H1 (cell line): ENCODE measurements at regions not wholly inside any gene's neighbourhood (a gene's known extent, or its start where the extent isn't known, plus 50 kb on each side); places are given as distances from the start of the nearest gene placed in this dataset.

ENCODE experiments used
- CTCF ChIA-PET: fragments of 300-600 bp; sonication (Branson Sonifier 250); formaldehyde crosslinking; loops from one replicate; lab custom pipeline; 2021; ENCODE audit not compliant: partially characterized antibody; lab: Charles Lee
- POLR2A ChIA-PET: fragments of 300-600 bp; sonication (Branson Sonifier 250); formaldehyde crosslinking; loops from one replicate; lab custom pipeline; 2021; ENCODE audit warnings: inconsistent platforms; ENCODE audit not compliant: partially characterized antibody; lab: Charles Lee
- DNase-seq, 2 experiments: peaks; one replicate each; pipeline versions ENCODE4 v3.0.0 to v3.0.0-alpha.2; 2010 to 2022; ENCODE audit warnings: low spot score in 2 of 2, low read depth in 1 of 2, mixed read lengths in 1 of 2
- FAIRE-seq: peaks from 2 replicates; lab custom pipeline; 2011; peaks lifted over from hg19 to GRCh38; lab: Jason Lieb, UNC
- H2AFZ ChIP-seq: 2 replicates; pipeline ENCODE4 v1.8.1; 2012; ENCODE audit warnings: low read length, inconsistent platforms
- H2AK5ac ChIP-seq: 2 replicates; pipeline ENCODE4 v1.6.1; 2013; ENCODE audit warnings: low read depth, low read length
- H2BK120ac ChIP-seq: replicated peaks from 2 replicates; pipeline ENCODE3; 2013; ENCODE audit warnings: low read depth, low read length, inconsistent platforms
- H2BK12ac ChIP-seq: 2 replicates; pipeline ENCODE4 v1.6.1; 2013; ENCODE audit warnings: low read depth, low read length
- H2BK15ac ChIP-seq: 2 replicates; pipeline ENCODE4 v1.6.1; 2013; ENCODE audit warnings: low read length
- H2BK20ac ChIP-seq: 2 replicates; pipeline ENCODE4 v1.6.1; 2013; ENCODE audit warnings: low read length
- H2BK5ac ChIP-seq: 2 replicates; pipeline ENCODE4 v1.6.1; 2013; ENCODE audit warnings: low read depth, low read length
- H3K14ac ChIP-seq: 2 replicates; pipeline ENCODE4 v1.6.1; 2013; ENCODE audit warnings: inconsistent platforms; ENCODE audit not compliant: insufficient read length
- H3K18ac ChIP-seq: 2 replicates; pipeline ENCODE4 v1.6.1; 2013; ENCODE audit warnings: low read length; ENCODE audit errors: extremely low read depth
- H3K23ac ChIP-seq: 2 replicates; pipeline ENCODE4 v1.6.1; 2013; ENCODE audit warnings: inconsistent platforms; ENCODE audit not compliant: insufficient read length
- H3K23me2 ChIP-seq: 2 replicates; pipeline ENCODE4 v1.6.1; 2013; ENCODE audit warnings: low read depth, low read length
- H3K27ac ChIP-seq: 2 replicates; pipeline ENCODE4 v1.6.1; 2011; ENCODE audit warnings: low read depth, low read length, inconsistent platforms
- H3K27me3 ChIP-seq, 4 experiments: replicated peaks in 1 of 4; 1 replicate in 1 of 4; 2 replicates in 3 of 4; pipeline versions ENCODE4 v1.6.1 to v1.8.1; 2011 to 2013; ENCODE audit warnings: low read length in 3 of 4, mild to moderate bottlenecking in 3 of 4, inconsistent platforms in 2 of 4, mixed read lengths in 2 of 4, moderate library complexity in 1 of 4; ENCODE audit not compliant: control insufficient read depth in 3 of 4, insufficient read depth in 3 of 4; ENCODE audit errors: extremely low read depth in 1 of 4
- H3K36me3 ChIP-seq, 4 experiments: 2 replicates each; pipeline versions ENCODE4 v1.6.1 to v1.8.1; 2011 to 2013; ENCODE audit warnings: mild to moderate bottlenecking in 4 of 4, low read length in 3 of 4, moderate library complexity in 2 of 4, control low read depth in 1 of 4, inconsistent platforms in 1 of 4; ENCODE audit not compliant: insufficient read depth in 4 of 4, control insufficient read depth in 2 of 4
- H3K4ac ChIP-seq: replicated peaks from 2 replicates; pipeline ENCODE3; 2013; ENCODE audit warnings: low read length, low read depth, mixed read lengths, inconsistent platforms; ENCODE audit not compliant: insufficient read length
- H3K4me1 ChIP-seq, 4 experiments: replicated peaks in 1 of 4; 1 replicate in 1 of 4; 2 replicates in 3 of 4; pipeline versions ENCODE4 v1.6.1 to v1.8.1; 2011 to 2013; ENCODE audit warnings: low read length in 3 of 4, inconsistent platforms in 2 of 4, mixed read lengths in 1 of 4; ENCODE audit not compliant: insufficient read depth in 4 of 4, control insufficient read depth in 3 of 4
- H3K4me2 ChIP-seq, 2 experiments: 2 replicates each; pipeline versions ENCODE4 v1.6.1 to v1.8.1; 2011 to 2013; ENCODE audit warnings: low read depth in 2 of 2, low read length in 2 of 2, control low read depth in 1 of 2, inconsistent platforms in 1 of 2, mild to moderate bottlenecking in 1 of 2; ENCODE audit not compliant: insufficient read depth in 1 of 2
- H3K4me3 ChIP-seq, 4 experiments: fragments of 200-600, 300-600 bp in 1 of 4; sonication (generic), shearing (Covaris generic), sonication (Bioruptor Twin) in 1 of 4; 2 replicates each; pipeline versions ENCODE4 v1.5.1 to v1.8.1; 2011 to 2016; ENCODE audit warnings: low read length in 4 of 4, low read depth in 3 of 4, control low read depth in 2 of 4, inconsistent platforms in 2 of 4, mild to moderate bottlenecking in 2 of 4, mixed read lengths in 1 of 4, moderate library complexity in 1 of 4; ENCODE audit not compliant: insufficient read depth in 2 of 4; ENCODE audit errors: extremely low read depth in 1 of 4
- H3K56ac ChIP-seq: replicated peaks from 2 replicates; pipeline ENCODE3; 2013; ENCODE audit warnings: low read depth, mild to moderate bottlenecking, mixed read lengths, low read length, inconsistent platforms; ENCODE audit not compliant: insufficient read length
- H3K79me1 ChIP-seq: 2 replicates; pipeline ENCODE4 v1.6.1; 2013; ENCODE audit warnings: low read depth, low read length, control low read depth
- H3K79me2 ChIP-seq, 2 experiments: 2 replicates each; pipeline versions ENCODE4 v1.6.1 to v1.8.1; 2012 to 2013; ENCODE audit warnings: low read length in 2 of 2, mild to moderate bottlenecking in 2 of 2, inconsistent platforms in 1 of 2; ENCODE audit not compliant: insufficient read depth in 2 of 2, control insufficient read depth in 1 of 2
- H3K9ac ChIP-seq, 4 experiments: replicated peaks in 1 of 4; 1 replicate in 1 of 4; 2 replicates in 3 of 4; pipeline versions ENCODE4 v1.6.1 to v1.8.1; 2011 to 2013; ENCODE audit warnings: low read depth in 3 of 4, low read length in 3 of 4, control low read depth in 2 of 4, mild to moderate bottlenecking in 2 of 4, moderate library complexity in 2 of 4, inconsistent platforms in 1 of 4; ENCODE audit errors: extremely low read depth in 1 of 4
- H3K9me3 ChIP-seq, 2 experiments: 2 replicates each; pipeline versions ENCODE4 v1.6.1 to v1.8.1; 2012 to 2013; ENCODE audit warnings: mild to moderate bottlenecking in 2 of 2, moderate library complexity in 2 of 2, control low read depth in 1 of 2, inconsistent platforms in 1 of 2, low read depth in 1 of 2, low read length in 1 of 2, mixed read lengths in 1 of 2; ENCODE audit not compliant: insufficient read depth in 2 of 2
- H4K20me1 ChIP-seq, 2 experiments: replicated peaks in 1 of 2; 2 replicates each; pipeline versions ENCODE3 to v1.8.1; 2011 to 2013; ENCODE audit warnings: inconsistent platforms in 2 of 2, low read length in 2 of 2, mild to moderate bottlenecking in 1 of 2; ENCODE audit not compliant: insufficient read depth in 2 of 2, control insufficient read depth in 1 of 2
- H4K5ac ChIP-seq: 2 replicates; pipeline ENCODE4 v1.6.1; 2013; ENCODE audit warnings: low read length, low read depth, mixed read lengths, inconsistent platforms; ENCODE audit not compliant: insufficient read length
- H4K8ac ChIP-seq: 2 replicates; pipeline ENCODE4 v1.8.0; 2013; ENCODE audit warnings: mild to moderate bottlenecking, moderate library complexity, low read length, inconsistent platforms; ENCODE audit not compliant: insufficient read depth; ENCODE audit errors: extremely low read depth
- H4K91ac ChIP-seq: replicated peaks from 2 replicates; pipeline ENCODE3; 2013; ENCODE audit warnings: low read length, mixed read lengths, inconsistent platforms; ENCODE audit not compliant: insufficient read length
- BACH1 ChIP-seq: IDR thresholded peaks from 2 replicates; pipeline ENCODE4 v1.6.1; 2012; ENCODE audit warnings: low read length, improper control_type of control experiment
- EZH2 ChIP-seq: fragments of 200-600 bp; sonication (generic); IDR thresholded peaks from 2 replicates; pipeline ENCODE4 v1.7.1; 2012; ENCODE audit warnings: low read depth, mild to moderate bottlenecking, moderate library complexity, low read length, inconsistent platforms; ENCODE audit not compliant: severe bottlenecking
- HDAC6 ChIP-seq: IDR thresholded peaks from one replicate; pipeline ENCODE4 v1.7.1; 2012; ENCODE audit warnings: low read depth, mild to moderate bottlenecking, inconsistent platforms, low read length, moderate library complexity
- KDM5A ChIP-seq: fragments of 200-600 bp; IDR thresholded peaks from 2 replicates; pipeline ENCODE4 v1.7.1; 2012; ENCODE audit warnings: mild to moderate bottlenecking, low read length, inconsistent platforms, mixed read lengths
- POU5F1 ChIP-seq: IDR thresholded peaks from 2 replicates; pipeline ENCODE4 v1.6.1; 2011; ENCODE audit warnings: low read depth, mild to moderate bottlenecking, low read length, moderate library complexity
- RNF2 ChIP-seq: fragments of 200-900, 300-1000 bp; sonication (generic); IDR thresholded peaks from 2 replicates; pipeline ENCODE4 v1.7.1; 2016; ENCODE audit warnings: borderline replicate concordance, low read depth, mild to moderate bottlenecking, antibody characterized with exemption, low read length; ENCODE audit not compliant: poor library complexity, severe bottlenecking; ENCODE audit errors: missing control alignments
- SAP30 ChIP-seq: fragments of 300-600 bp; sonication (generic); IDR thresholded peaks from 2 replicates; pipeline ENCODE4 v1.7.1; 2012; ENCODE audit warnings: low read length, moderate library complexity, mild to moderate bottlenecking, inconsistent platforms; ENCODE audit not compliant: insufficient read depth, insufficient replicate concordance
- SIRT6 ChIP-seq: IDR thresholded peaks from one replicate; pipeline ENCODE4 v1.7.1; 2012; ENCODE audit warnings: low read length, inconsistent platforms
- SP1 ChIP-seq: IDR thresholded peaks from 2 replicates; pipeline ENCODE4 v1.6.1; 2011; ENCODE audit warnings: low read depth, low read length
- YY1 ChIP-seq: IDR thresholded peaks from 2 replicates; pipeline ENCODE4 v1.6.1; 2011; ENCODE audit warnings: low read depth, mild to moderate bottlenecking, low read length
- WGBS, 2 experiments: shearing (Covaris generic) in 1 of 2; methylation state at CpG; one replicate each; pipeline versions ENCODE4 v1.1.6 to v1.1.7; 2013 to 2015; ENCODE audit warnings: low lambda C conversion rate in 2 of 2, mixed read lengths in 2 of 2, inconsistent platforms in 1 of 2, low coverage in 1 of 2, missing lambda C conversion rate in 1 of 2; ENCODE audit not compliant: insufficient replicate concordance in 2 of 2, insufficient coverage in 1 of 2, insufficient read length in 1 of 2; ENCODE audit errors: extremely low coverage in 1 of 2, missing lambda C conversion rate in 1 of 2; 5-methylcytosine and 5-hydroxymethylcytosine counted together
- TF ChIP-seq, protein P1 (sequence below): IDR thresholded peaks from 2 replicates; pipeline ENCODE4 v1.6.1; 2011; ENCODE audit warnings: low read depth, mild to moderate bottlenecking, low read length; ENCODE audit not compliant: insufficient read depth
- TF ChIP-seq, protein P2 (sequence below): IDR thresholded peaks from 2 replicates; pipeline ENCODE4 v1.6.1; 2012; ENCODE audit warnings: low read length, inconsistent platforms

DNA sequence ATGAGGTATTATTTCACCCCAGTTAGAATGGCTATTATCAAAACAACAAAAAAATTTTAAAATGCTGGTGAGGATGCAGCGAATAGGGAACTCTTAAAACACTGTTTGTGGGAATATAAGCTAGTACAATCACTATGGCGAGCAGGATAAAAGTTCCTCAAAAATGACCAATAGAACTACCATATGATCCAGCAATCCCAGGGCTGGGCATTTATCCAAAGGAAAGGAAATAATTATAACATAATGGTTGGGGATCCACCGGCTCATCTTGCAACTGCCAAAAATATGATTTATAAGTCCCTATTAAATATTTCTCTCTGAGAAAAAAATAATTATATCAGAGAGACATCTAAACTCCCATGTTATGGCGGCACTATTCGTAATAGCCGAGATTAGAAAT is 127.6 kb upstream of the MME start:
- Histone ChIP-seq H3K23me2 (no peaks in the 10 kb centered on the region), H3K14ac (no peak overlapping the region), H3K79me2 (no peaks in the 10 kb centered on the region), H2BK15ac (no peak overlapping the region), H4K5ac (no peak overlapping the region), H3K4me3 (no peak overlapping the region), H3K4me1 (no peaks in the 10 kb centered on the region), H2AK5ac (no peak overlapping the region), H3K27me3 (no peaks in the 10 kb centered on the region), H3K9me3 (no peaks in the 10 kb centered on the region), H3K4me2 (no peak overlapping the region), H2BK12ac (no peak overlapping the region), H3K4ac (no peak overlapping the region), H3K36me3 (no peaks in the 10 kb centered on the region), H3K27ac (no peak overlapping the region), H2BK120ac (no peak overlapping the region), H4K91ac (no peak overlapping the region), H2BK5ac (no peak overlapping the region), H3K18ac (no peak overlapping the region), H3K79me1 (no peaks in the 10 kb centered on the region), H3K9ac (no peak overlapping the region), H2AFZ (no peak overlapping the region), H3K23ac (no peak overlapping the region), H3K56ac (no peak overlapping the region), H4K20me1 (no peaks in the 10 kb centered on the region), H2BK20ac (no peak overlapping the region), H4K8ac (no peak overlapping the region)
- WGBS, 2 experiments, result 93% methylated on average over 6 of the region's 6 CpGs; no CpG with 5 or more reads in 1 of the 2 experiments
- ChIA-PET CTCF (interaction anchor here (1.0 to 3.4 kb wide), 4 partner anchors 8 to 370 kb away, joined by 3 to 37 read pairs (median 4); no protein-coding TSS in a partner anchor), POLR2A (no interaction called here)
- DNase-seq, result no peak
- no peak for FAIRE-seq
- TF ChIP-seq RNF2 (no peak), BACH1 (no peak), POU5F1 (no peak), EZH2 (no peak), SIRT6 (no peak), HDAC6 (no peak), SP1 (no peak), YY1 (no peak), KDM5A (no peak), SAP30 (no peak)
- TF ChIP-seq, protein P1, sequence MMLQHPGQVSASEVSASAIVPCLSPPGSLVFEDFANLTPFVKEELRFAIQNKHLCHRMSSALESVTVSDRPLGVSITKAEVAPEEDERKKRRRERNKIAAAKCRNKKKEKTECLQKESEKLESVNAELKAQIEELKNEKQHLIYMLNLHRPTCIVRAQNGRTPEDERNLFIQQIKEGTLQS, result no peak
- TF ChIP-seq, protein P2, sequence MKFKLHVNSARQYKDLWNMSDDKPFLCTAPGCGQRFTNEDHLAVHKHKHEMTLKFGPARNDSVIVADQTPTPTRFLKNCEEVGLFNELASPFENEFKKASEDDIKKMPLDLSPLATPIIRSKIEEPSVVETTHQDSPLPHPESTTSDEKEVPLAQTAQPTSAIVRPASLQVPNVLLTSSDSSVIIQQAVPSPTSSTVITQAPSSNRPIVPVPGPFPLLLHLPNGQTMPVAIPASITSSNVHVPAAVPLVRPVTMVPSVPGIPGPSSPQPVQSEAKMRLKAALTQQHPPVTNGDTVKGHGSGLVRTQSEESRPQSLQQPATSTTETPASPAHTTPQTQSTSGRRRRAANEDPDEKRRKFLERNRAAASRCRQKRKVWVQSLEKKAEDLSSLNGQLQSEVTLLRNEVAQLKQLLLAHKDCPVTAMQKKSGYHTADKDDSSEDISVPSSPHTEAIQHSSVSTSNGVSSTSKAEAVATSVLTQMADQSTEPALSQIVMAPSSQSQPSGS, result no peak
